ENCODE measurements at regions not wholly inside any gene's neighbourhood (a gene's known extent, or its start where the extent isn't known, plus 50 kb on each side); places are given as distances from the start of the nearest gene placed in this dataset.

- Mint-ChIP-seq H3K4me3 (no peak overlapping the region), H3K27me3 (ENCODE audit: low read depth) (peaks cover 2% of the 10 kb centered on the region; the same call in 1 of the 2 replicates), H3K4me1 (no peaks in the 10 kb centered on the region), H3K9me3 (no peaks in the 10 kb centered on the region), H3K27ac (no peak overlapping the region), H3K36me3 (ENCODE audit: insufficient read depth in 1 of 3, low read depth in 3 of 3) (no peaks in the 10 kb centered on the region)
- Histone ChIP-seq H3K18ac (ENCODE audit: insufficient read length, low read depth, low read length) (no peak overlapping the region), H3K23me2 (ENCODE audit: insufficient read length, low read depth, low read length, poor library complexity, severe bottlenecking) (no peaks in the 10 kb centered on the region), H2BK12ac (ENCODE audit: insufficient read length, low read depth, low read length) (no peak overlapping the region), H3K27me3 (ENCODE audit: insufficient read depth, low read length) (no peaks in the 10 kb centered on the region), H2AK5ac (ENCODE audit: insufficient read length, low read length) (no peak overlapping the region), H3K4me1 (ENCODE audit: insufficient read depth, low read length) (no peaks in the 10 kb centered on the region), H3T11ph (ENCODE audit: low read length) (no peak overlapping the region), H4K20me1 (ENCODE audit: control insufficient read depth, insufficient read depth, insufficient read length) (no peaks in the 10 kb centered on the region), H2BK120ac (ENCODE audit: low read depth, low read length, poor library complexity, severe bottlenecking) (no peak overlapping the region), H2BK15ac (ENCODE audit: low read depth, low read length) (no peak overlapping the region), H3K4me2 (ENCODE audit: insufficient read depth, insufficient read length, low read length) (no peak overlapping the region), H2BK20ac (ENCODE audit: low read depth, low read length, poor library complexity, severe bottlenecking) (no peak overlapping the region), H3K79me1 (ENCODE audit: insufficient read depth, low read depth, low read length, poor library complexity, severe bottlenecking) (no peaks in the 10 kb centered on the region), H3K14ac (ENCODE audit: insufficient read depth, low read length) (no peak overlapping the region), H3K9me3 (ENCODE audit: control insufficient read depth, low read depth, low read length) (no peaks in the 10 kb centered on the region), H3K4ac (ENCODE audit: low read depth, low read length) (no peak overlapping the region), H4K5ac (ENCODE audit: insufficient read length, low read depth, low read length) (no peak overlapping the region), H2AFZ (ENCODE audit: low read length) (no peak overlapping the region), H3K9ac (ENCODE audit: extremely low read depth, insufficient read length, low read length) (no peak overlapping the region), H3K27ac (ENCODE audit: insufficient read length, low read depth, low read length) (no peak overlapping the region), H3K56ac (ENCODE audit: insufficient read length, low read depth, low read length) (no peak overlapping the region), H3K23ac (ENCODE audit: insufficient read length, low read depth, low read length) (no peak overlapping the region), H4K8ac (replicated peaks; ENCODE audit: insufficient read length, low read depth, low read length) (no peak overlapping the region), H4K91ac (ENCODE audit: insufficient read length, low read depth, low read length) (no peak overlapping the region), H3K79me2 (ENCODE audit: insufficient read depth, low read length) (no peaks in the 10 kb centered on the region), H2BK5ac (ENCODE audit: insufficient read length, low read length) (no peak overlapping the region)
- no CpG with 5 or more reads among the region's 6 CpGs for WGBS (ENCODE audit: extremely low coverage, insufficient read length, low lambda C conversion rate)
- no peak; the same call in 2 of the 3 replicates for TF ChIP-seq CTCF (conservative IDR thresholded peaks at IDR 0.05)
- no peak for DNase-seq
Measured at GRCh38 chr6:90859612-90860011, 272.7 kb upstream of the MAP3K7 start.

All from H9 (cell line).